Left renal pelvis (tissue), 4 donors: ENCODE measurements at regions not wholly inside any gene's neighbourhood (a gene's known extent, or its start where the extent isn't known, plus 50 kb on each side); places are given as distances from the start of the nearest gene placed in this dataset.

Experiments
- DNase-seq, 4 donors: peaks; one replicate each; pipeline ENCODE4 v3.0.0-alpha.2; 2013; ENCODE audit warnings: low read depth in 4 of 4, low spot score in 3 of 4

DNA sequence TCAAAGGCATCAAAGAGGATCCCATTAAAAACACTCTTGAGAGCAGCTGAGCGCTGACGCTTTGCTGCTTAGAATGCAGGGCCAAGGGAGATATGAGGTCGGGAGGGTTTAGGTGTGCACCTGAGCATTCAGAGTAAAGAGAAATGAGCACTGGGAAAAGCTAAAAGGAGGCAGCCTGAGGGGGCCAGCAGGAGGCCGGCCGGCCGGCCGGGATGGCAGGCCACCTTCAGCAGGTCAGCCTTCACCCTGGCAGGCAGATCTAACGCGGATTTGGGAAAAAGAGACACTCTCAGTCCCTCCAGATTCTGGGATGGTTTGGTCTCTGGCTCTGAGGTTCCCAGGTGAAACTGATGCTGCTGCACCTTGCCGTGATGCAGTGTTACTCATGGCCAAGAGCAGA is 393.5 kb downstream of the TRIML1 start:
- no peak for DNase-seq

GRCh38 chr4:188534297-188534696 is 395.1 kb downstream of the TRIML1 start:
- no peak for DNase-seq

GRCh38 chr4:188534917-188535316 is 395.7 kb downstream of the TRIML1 start:
- peak in 2 of 4 donors; percentile 7 to 16 for DNase-seq

DNA sequence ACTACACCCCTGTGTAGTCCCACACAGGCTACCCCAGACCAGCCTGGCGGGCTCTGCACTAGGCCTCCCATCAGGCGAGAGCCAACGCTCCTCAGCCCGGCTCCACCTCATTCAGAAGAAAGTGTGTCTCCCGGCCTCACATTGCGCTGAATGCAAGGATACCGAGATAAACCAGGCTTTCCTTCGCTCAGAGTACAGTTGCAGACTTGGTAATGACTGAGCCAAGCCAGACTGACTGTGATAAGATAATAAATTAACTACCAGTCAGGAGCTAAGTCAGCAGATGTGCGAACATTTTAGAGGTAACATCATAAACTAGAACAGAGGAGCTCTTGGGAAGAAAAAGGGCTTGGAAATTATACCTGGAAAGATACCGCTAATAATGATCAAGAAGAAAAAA is 397.6 kb downstream of the TRIML1 start:
- DNase-seq, result no peak

- peak in 2 of 4 donors; percentile 6 to 14 for DNase-seq
Observed at GRCh38 chr4:188550296-188550695, 411.1 kb downstream of the TRIML1 start.

GRCh38 chr4:188551156-188551555 is 411.9 kb downstream of the TRIML1 start:
- DNase-seq, result no peak

GRCh38 chr4:188552741-188553275 is 413.6 kb downstream of the TRIML1 start:
- no peak for DNase-seq

DNA sequence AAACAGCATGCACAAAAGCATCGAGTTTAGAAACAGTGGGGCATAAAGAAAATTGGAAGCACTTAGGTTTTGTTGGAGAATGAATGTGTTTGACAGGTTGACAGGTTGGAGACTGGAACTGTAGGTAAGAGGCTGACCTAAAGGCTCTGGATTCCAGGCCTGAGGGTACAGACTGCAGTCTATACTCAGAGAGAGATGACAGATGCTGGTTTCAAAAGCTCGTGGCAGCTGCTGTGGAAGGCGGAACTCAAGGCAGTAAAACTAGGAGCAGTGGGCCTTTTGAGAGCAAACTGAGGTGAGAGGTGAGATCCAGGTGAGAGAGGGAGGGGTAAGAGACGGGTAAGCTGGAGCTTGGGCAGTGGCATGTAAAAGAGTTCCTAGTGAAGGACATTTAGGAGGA is 415.2 kb downstream of the TRIML1 start:
- DNase-seq, result no peak

DNA sequence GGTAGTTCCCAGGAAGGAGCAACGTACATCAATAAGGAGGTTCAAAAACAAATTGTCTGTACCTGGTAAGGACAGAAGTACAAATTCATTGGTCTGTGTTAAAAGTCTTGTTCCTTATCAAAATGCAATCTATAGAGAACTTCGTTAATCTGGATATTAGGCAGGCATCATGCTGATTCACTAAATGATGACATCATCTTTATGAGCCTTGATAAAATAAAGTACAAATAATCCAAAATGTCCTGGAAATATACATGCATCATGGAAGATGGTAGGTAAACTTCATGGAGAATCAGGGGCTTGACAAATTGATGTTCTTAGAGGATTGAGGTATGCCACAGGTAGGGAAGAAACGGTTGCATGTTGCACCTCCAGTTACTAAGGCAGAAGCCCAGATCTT is 433.9 kb downstream of the TRIML1 start:
- no peak for DNase-seq

DNA sequence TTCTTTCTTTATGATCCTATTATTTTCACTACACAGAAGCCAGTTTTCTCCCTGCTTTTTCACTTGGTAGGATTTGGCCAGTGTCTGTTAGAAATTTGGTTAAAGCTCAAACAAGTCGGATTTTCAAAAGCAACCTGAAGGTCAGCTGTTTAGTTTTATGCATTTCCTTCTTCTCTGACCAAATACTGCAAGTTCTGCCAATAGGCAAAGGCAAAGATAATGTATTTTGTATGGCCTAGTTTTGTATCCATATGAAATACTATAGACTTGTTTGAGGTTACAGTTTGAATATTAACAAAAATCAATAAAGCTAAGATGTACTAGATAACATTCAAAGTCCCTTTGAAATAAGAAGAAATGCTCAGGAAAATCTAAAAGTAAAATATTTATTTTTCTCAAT is 439.4 kb downstream of the TRIML1 start:
- DNase-seq, result no peak

GRCh38 chr4:188596021-188596420 is 456.8 kb downstream of the TRIML1 start:
- no peak for DNase-seq

GRCh38 chr4:188603646-188604045 is 464.4 kb downstream of the TRIML1 start:
- no peak for DNase-seq

- DNase-seq, result no peak
Observed at GRCh38 chr4:188606635-188607034, 467.4 kb downstream of the TRIML1 start.

GRCh38 chr4:188611143-188611542 is 471.9 kb downstream of the TRIML1 start:
- no peak for DNase-seq

GRCh38 chr4:188612659-188613058 is 473.4 kb downstream of the TRIML1 start:
- no peak for DNase-seq

DNA sequence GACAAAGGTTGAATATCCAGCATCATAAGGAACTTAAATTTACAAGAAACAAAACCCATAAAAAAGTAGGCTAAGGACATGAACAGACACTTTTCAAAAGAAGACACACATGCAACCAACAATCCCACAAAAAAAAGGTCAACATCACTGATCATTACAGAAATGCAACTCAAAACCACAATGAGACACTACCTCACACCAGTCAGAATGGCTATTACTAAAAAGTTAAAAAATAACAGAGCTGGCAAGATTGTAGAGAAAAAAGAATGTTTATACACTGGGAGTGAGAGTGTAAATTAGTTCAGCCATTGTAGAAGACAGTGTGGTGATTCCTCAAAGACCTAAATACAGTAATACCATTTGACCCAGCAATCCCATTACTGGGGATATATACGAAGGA is 474.7 kb downstream of the TRIML1 start:
- DNase-seq, result no peak

- no peak for DNase-seq
Observed at GRCh38 chr4:188619456-188620149, 480.4 kb downstream of the TRIML1 start.

DNA sequence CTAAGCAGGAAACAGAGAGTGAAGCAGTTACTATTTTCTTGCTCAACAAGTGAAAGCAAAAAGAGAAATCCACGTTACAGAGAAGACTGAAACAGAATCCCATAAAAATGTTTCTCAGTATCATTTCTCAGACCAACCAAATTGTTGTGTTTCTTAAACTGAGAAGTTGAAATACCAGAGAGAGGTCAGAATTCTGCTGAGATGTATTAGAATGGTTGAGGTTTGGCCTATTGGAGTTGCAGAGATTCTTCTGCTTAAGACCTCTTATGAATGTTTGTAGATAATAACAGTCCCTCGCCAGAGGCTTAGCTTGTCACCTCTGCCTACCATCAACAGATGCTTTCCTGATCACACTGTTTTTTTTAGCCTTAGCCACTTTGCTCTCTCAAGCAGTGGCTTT is 481.4 kb downstream of the TRIML1 start:
- no peak for DNase-seq

DNA sequence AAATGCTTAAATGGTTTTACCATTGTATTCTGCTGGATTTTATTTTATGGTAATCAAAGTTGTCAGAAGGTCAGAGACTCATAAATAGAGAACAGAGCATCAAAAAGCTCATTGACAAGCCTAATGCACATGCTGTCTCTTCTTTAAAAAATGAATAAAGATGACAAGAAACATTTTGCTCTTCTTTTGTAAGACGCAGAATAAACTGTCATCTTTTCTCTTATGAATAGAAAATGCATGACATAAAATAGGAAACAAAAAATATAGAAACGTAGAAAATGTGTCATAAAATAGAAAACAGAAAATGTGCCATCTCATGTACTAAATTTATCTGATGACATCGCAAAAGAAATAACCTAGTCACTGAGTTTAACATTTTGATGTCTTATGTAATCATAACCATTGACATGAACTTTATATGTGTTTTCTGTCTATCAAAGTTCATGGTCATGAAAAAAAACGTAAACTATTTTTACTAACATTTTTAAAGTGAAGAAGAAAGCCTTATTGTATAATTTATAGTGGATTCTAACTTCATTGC is 484.1 kb downstream of the TRIML1 start:
- no peak for DNase-seq

- DNase-seq, result no peak
Observed at GRCh38 chr4:188624370-188624769, 485.1 kb downstream of the TRIML1 start.

DNA sequence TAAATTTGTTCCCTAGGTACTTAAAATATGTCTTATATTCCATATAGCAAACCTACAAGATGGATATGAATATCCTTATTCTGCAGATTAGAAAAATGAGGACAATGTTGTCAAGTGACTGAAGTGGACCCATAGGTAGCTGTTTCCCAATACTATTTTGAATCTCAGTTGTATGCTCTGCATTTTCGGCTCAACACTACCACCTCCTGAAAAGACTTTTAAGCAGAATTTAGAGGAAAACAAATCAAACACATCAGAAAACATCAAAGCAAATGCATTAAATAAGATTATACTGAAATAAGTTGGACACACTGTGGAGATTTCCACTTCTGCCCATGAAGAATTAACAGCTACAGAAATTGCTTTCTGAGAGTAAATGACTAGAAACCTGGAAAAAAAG is 488.7 kb downstream of the TRIML1 start:
- no peak for DNase-seq

DNA sequence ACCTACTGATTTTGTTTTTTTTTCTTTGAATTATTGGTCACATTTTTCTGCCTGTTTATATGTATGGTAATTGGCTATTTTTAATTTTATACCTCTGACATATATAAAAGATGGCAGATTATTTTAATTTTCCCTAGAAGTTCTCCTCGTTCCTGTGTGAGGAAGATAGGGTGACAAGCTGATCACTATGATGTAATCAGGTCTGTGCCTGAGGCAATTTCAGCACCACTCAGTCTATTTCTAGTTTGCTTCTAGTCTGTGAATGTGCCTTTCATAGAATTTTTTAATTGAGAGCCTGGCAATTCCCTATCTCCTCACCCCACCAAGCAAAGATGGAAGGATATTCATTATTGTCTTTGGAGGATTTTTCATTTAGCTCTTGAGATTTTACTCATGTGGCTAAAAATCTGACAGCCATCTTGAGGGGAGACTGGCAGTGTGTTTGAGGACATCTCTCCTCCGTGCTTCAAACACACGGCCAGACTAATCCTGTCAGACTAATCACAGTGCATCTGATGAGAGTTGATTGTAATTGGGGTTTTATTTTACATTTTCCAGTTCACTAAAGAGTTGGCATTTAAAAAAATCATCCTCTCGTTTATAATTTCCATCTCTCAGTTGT is 500.3 kb downstream of the TRIML1 start:
- no peak for DNase-seq
